NCI-H2029 (cell line): ENCODE measurements at regions not wholly inside any gene's neighbourhood (a gene's known extent, or its start where the extent isn't known, plus 50 kb on each side); places are given as distances from the start of the nearest gene placed in this dataset.
A peak's percentile ranks its signal among the peaks of the same experiment; 100 is the strongest.

Experiments used
- DNase-seq: peaks from one replicate; lab custom pipeline; 2025; lab: John Stamatoyannopoulos, UW

DNA sequence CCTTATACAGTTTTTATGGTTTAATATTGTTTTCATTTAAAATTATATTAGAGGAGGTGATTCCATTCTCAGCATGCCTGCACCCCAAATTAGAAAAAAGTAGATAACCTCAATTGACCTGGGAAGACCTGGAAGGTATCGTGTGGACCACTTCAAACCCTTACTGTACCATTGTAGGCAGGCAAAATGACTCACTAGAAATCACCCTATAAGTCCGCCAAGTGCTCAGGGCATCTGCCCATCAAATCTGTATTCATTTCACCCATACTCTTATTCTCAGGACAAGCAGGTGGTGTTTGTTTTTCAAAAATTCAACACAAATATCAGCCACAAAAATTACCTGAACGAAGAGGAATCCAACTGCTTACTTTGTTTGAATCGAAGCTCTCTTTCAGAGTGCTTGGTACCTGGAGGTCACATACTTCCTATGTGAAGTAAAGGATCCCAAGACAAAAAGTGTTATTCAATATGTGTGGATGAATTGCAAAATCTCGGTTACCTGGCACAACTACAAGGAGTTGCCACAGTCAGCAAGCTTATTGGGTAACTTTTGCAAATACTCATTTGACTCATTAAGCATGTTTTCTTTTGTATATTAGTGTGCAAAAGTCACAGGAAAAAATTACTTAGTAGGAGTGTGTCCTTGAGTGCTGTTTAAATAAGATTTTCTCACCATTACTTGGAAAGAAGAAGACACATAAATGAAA, 216.2 kb downstream of the ENC1 start:
- no peak for DNase-seq

DNA sequence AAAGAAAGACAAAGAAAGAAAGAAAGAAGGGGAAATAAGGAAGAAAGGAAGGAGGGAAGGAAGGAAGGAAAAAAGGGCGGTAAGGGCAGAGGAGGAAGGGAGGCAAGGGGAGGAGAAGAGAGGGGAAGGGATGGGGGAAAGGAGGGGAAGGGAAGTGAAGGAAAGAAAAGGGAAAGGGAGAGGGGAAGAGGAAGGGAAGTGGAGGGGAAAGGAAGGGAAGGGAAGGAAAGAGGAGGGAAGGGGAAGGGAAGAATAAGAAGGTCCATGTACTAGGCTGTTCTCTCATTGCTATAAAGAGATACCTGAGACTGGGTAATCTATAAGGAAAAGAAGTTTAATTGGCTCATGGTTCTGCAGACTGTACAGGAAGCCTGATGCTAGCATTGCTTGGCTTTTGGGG, 217.1 kb downstream of the ENC1 start:
- no peak for DNase-seq

DNA sequence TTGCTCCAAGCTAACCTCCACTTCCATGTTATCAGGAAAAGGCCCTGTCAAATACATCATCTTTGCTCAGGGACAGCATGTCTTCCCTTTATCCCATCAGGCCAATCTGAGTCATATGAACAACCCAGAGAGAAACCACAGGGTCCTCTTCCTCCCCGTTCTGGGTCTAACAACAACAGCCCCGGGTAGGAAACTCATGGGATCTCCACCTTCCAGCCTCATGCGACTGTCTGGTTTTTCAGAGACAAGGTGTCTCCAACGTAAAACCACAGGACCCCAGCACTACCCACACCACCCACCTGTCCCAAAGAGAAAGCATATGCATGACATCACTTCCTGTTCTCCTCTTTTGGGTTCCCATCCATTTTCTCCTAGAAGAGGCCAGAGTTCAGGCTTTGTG, 217.9 kb downstream of the ENC1 start:
- no peak for DNase-seq

DNA sequence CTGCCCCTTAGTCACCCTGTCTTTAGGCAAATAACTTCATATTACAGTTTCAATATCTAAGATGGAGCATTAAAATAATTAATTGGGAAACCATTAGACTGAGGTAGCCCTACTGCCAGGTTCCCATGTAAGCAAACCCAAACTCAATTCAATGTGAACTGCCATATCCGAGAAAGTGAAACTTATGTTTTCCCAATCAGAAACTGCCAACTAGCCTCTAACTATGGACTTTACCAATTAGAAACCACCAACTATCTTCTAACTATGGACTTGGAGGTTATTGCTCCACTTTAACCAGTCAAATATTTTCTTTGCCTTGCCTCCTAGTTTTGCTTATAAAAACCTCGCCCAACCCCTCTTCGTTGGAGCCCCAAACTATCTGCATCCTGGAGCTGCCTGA, 218.5 kb downstream of the ENC1 start:
- DNase-seq = no peak

DNA sequence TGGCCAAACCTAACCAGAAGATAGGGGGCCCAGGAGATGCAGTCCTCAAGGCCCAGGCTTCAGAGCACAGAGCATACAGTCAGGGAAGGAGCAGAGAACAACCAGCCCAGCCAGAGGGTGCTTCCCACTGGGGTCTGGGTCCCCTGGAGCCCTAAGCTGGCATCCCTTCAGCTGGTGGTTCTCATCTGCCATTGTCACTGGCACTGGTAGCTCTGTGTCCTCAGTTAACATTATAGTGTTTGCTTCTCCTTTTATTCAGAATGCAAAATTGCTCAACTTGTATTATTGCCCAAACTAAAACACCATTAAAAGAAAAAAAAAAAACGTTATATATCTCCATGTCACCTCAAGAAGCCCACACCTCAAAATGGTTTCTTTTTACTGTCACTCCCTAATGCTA, 219.2 kb downstream of the ENC1 start:
- DNase-seq = no peak

DNA sequence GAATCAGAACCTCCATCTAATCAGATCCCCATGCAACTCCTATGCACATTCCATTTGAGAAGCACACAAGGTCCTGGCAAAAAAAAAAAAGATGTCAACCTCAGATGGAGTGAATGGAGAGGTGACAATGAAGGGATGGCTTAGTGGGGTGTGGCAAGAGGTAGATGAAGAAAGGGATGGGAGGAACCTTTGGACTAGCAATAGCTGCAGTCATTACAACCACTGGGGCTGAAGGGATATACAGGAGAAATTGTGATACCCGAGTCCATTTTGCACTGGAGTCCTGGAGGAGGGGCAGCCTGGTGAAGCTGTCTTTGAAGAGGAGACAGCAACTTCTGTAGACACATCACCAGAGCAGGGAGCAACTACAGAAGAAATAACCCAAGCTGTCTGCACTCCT, 219.6 kb downstream of the ENC1 start:
- DNase-seq = no peak

DNA sequence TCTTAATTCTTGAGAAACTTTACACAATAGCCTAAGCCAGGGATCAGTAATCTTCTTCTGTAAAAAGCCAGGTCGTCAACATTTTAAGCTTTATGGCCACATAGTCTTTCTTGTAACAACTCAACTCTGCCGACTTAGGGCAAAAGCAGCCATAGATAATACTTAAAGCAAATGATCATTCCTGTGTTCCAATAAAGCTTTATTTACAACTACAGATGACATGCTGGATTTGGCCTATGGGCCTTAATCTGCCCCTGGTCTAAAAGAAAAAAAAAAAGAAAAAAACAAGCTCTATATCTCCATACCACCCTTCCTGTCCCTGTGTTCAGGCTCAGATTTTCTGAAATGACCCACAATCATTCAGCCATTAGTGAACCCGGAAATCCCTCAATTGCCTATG, 220.3 kb downstream of the ENC1 start:
- DNase-seq = no peak

DNA sequence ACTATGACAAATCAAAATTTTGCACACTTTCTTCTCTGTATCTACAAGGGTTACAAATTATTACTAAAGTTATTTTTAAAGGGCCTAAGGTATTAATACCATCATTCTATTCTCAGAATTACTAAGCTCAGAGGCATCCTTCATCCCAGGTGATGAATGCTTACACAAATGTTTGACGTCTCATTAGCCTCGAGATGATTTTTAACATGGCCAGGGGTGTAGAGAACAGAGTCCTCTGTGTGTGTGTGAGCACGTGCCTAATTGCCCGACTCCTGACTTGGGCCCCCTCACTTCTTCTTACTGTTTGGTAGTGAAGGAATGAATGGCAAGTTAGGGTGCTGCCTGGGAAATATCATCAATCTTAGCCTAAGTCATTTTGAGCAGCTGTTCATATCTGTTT, 221.1 kb downstream of the ENC1 start:
- DNase-seq = no peak

DNA sequence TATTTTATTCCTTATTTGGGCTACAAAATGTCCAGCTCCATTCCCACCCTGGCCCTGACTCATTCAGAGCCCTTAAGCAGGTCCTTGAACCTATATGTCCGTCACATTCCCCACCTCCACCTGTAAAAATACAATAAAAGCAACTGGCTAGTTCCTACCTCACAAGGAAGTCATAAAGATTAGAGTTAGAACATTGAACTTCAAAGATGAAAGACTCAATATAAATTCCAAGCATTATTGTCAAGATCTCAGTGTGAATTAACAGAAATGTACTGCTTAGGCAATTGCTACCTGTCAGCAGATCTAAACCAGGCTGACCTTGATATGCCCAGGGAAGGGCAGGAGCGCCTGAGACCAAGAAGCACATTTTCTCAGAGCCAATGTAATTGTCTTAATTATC, 221.8 kb downstream of the ENC1 start:
- DNase-seq = no peak

DNA sequence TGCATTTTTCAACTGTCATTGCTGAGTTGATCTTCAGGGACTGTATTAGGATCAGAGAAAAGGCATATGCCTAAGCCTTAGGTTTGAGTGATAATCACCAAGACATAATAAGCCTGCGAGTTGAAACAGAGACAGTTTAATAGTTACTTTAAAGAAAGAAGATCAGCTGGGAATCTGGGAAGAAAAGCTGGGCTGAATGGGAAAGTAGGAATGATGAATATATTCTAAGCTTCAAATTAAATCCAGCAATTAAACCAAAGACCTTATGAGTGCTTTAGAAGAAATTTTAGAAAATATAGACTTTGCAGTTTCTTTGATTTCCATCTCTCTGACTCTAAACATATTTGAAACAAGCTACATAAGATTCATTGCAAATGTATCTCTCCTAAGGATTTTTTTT, 222.3 kb downstream of the ENC1 start:
- no peak for DNase-seq

DNA sequence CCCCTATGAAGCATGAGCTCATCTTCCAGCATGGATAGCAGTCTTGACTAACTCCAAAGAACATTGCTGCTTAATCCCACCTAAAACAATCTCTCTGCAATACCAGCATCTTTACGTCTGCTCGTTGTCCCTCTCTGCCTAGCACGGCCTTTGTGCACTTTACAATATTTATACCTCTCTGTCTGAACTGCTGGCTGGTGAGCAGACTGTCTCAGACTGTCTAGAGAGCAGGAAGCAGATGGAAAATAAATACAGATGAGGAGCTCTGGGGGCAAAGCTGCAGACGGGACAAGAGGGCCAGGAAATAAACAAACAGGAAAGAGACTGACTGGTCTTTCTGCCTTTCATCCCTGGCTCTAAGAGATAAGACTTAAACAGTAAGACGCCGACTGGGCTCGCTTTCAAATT, 224.8 kb downstream of the ENC1 start:
- DNase-seq = peak; percentile 83

DNA sequence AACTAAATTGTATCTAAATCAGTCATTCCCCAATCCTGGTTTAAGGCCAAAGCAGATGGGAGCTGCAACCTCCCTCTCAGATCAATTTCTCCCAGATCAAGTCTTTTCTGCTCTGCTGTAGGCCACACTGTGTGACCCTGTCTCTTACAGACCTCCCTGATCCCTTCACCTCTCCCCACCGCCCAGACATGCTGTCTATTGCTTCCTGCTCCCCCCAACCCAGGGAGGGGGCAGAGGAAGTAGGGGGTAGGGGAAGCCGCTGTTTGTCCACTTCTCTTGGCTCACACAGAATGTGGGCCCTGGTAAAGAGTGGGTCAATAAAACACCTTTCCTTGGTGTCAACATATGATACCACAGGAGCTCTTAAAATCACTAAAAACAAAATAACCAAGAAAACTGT, 226.3 kb downstream of the ENC1 start:
- DNase-seq = no peak

DNA sequence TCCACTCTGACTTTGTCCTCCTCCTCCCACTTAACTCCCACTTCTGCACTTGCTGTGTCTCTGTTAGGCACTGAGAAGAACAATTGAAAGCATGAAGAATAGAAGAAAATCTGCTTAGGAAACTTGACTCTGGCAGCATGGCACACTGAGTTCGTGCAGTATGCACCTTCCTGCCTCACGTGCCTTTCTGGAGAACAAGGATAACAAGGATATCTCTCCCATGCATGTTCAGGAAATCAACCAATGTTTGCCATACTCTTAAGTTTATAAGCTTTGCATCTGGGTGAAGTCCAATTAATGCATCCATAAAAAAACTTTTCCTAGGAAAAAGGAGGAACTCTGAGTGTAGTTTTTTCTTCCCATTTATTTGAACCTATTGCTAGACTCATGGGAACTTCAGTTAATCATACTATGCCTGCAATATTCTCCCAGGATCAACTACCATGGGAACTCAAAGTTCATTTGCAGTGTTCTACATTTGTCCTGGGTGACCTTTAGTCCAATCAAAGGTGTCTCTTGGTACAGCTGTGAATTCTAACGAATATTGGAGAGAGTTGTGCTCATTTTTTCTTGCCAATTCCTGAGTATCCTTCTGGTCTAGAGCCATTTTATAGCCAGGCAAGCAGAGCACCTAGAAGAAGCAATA, 227.0 kb downstream of the ENC1 start:
- DNase-seq = no peak

DNA sequence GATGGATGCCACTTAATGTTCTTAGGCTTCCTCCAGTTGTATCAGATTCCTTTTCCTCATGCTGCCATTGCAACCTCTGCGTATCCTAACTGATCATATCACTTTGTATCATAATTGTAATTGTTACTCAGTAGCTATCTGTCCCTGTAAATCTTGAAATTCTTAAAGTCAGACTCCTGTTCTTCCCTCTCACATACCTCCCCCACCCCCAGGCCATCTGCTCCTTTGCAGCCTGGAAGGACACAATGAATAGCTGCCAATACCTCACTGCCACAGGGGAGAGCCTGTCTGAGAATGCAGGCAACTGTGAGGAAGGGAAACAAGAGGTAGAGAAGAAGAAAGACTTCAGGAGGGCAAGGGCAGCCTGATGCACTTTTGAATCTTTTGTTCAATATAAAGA, 228.5 kb downstream of the ENC1 start:
- no peak for DNase-seq

DNA sequence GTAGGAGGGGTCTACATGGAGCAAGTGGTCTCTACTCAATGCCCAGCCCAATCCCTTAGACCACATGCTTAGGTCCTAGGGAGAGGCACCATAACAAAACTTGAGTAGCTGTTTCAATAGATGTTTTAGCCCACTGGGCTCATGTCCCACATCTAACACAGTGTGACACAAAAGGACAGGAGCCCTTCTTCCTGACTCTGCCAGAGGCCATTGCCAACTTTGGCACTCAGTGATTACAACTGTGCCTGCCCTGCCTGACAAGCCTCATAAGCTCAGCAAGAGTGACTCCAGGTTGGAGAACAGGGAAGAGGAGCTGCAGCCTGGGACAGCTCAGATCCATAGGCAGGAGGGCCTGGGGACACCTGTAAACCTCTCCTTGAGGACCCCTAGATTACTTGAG, 230.8 kb downstream of the ENC1 start:
- DNase-seq = peak; percentile 43

DNA sequence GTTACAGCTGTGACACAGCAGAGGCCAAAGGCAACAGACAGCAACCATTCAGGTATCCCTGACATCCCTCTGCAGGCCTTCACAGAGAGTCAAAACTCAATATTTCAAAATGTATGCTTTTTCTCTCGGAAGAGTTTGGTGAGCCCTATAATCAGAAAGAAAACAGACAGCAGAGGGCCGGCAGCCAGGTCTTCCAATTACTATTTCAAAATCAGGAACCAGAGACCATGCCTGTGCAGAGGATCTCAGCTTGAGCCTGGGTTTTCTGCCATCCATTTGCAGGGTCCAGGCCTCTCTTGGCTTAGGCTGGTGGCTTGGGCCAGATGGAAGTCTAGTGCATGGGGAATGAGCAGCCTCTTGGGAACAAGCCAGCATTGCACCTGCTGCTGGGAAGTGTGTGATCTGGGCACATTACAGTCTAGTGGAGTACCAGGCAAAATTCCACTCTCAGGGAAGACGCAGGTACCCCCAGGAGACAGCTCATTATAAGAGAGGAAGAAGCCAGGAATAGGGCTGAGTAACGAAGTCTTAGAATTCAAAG, 231.3 kb downstream of the ENC1 start:
- peak; percentile 65 for DNase-seq

DNA sequence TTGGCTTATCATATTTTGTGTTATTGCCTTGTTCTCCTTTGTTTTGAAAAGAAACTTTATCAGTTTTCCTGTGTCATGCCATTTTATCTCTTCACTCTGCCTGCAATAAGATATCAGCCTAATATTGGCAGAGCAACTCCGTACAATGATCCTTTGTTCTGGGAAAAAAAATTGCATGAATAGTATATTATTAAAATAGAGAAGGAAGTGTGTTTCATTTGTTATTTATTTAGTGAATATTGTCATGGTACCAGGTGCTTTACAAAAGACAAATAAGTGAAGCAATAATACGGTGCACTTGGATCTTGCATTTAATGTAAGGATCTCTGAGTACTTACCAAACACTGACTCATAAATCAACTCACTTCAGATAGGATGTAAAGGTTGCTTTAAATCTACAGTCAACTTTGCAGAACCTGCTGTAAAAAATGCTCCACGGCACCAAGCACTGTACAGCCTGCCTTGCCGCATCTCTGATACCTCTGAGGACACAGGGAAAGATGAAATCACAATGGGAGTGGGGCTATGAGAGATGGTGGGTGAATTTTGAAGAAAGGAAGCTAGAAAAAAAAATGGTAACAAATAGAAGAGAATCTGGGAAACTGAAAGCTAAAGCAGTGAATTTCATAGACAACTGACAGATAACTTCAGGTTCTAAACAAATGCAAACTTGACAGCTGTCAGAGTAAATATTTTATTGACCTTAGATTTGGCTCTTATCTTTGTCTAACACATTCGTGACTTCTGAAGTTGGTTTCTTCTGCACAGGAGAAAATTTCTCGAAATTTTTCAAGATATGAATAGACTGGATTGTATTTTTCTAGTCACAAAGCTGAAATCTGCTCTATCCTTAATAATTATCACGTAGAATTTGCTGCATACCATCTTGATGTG, 232.1 kb downstream of the ENC1 start:
- peak; percentile 32 for DNase-seq

DNA sequence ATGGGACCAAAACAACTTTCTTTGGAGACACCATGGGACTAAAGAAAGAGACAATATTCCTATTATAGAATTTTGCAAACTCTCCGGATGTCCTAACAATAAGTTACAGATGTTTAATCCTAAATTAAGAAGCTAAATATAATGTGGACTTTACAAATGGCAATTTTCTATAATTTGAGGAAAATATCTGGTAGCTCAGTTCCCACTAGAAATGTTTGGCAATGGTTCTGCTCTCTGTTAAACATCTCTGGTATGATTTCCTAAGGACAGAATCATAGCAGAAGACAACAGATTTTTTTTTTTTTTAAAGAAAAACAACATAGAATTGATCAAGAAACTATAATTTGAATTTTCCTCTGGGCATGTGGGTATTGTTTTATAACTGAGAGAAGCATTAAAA, 232.8 kb downstream of the ENC1 start:
- DNase-seq = no peak

DNA sequence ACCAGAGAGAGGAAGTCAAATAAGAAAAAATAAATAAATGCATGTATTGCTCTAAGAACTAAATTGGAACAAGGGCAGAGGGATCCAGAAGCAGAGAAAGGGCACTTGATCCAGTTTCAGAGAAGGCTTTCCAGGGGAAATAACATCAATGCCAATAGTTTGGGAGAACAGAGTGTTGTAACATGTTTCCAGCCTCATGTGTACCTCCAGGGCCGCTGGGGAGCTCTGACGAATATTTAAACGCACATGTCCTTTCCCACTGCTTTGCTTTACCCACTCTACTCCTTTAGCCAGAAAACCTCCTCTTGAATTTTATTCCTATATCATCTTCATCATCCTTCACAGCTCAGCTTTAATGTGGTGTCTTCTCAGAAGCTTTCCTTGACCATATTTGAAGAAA, 233.7 kb downstream of the ENC1 start:
- DNase-seq = no peak

DNA sequence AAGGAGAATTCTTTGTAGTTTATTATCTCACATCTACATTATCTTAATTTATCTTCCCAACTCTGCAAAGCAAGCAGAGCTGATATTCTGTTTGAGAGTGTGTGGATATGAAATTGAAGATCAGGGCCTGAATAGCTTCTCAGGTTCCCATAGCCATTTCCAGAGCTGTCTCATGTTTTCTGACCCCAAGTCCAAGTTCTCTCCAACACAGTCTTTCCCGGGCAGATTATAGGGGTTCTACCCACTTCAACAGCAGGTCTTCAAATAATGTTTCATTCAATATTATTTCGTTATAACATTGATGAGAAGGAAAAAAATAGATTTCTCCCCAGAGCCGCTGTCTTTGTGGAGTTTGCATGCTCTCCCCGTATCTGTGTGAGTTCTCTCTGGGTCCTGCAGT, 234.9 kb downstream of the ENC1 start:
- DNase-seq = no peak

DNA sequence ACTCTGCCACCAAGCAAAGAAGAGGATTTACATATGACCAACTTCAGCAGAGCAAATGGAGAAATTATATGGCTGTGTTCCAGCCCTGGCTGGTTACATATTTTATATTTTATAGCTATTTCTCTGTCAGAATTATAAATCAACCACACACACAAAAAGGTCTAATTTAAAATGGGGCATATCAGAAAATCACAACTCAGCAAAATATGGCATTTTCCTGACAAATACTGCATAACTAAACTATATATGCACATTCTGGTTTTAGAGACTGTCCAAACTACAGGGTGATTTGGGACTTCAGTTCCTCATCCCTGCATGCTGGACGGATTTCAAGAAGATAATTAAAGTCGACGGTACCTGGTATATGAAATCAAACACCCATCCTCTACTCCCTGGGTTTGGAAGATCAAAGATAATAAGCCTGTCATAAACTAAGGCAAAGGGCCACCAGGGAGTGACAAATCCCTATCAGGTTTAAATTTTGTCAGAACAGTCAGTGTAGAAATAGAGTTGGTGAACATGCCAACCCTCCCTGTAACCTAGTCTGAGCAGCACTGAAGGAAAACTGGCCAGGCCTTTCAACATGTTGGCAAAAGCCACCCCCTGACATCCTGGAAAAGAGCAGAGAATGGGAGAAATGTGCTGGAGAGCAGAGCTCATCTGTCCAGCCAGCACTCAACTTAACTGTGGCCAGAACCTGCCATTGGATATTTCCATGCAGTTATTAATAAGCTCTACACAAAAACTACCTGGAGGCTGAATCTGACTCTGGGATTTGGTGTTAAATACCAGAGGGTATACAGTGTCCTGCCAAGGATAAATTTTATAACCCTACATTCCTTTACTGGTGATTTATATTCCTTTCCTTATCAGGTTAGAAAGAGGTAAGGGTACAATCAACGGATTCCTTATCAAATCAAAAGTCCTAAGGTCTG, 235.7 kb downstream of the ENC1 start:
- DNase-seq = no peak

DNA sequence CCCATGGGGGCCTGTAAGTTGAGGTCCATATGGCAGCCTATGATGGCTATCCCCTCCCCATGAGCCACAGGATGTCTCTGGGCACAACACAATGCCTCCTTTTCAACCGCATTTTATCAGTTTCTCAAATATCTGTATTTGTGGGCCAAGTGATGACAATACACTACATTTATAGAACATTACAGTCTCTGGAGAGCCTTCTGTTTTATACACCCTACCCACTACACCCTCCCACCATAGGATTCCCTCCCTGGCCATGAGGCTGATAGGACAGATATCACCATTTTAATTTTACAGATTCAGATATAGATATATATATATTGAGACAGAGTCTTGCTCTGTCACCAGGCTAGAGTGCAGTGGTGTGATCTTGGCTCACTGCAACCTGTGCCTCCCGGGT, 236.8 kb downstream of the ENC1 start:
- no peak for DNase-seq
